Endothelial cell of hepatic sinusoid (primary cell): ENCODE measurements at regions not wholly inside any gene's neighbourhood (a gene's known extent, or its start where the extent isn't known, plus 50 kb on each side); places are given as distances from the start of the nearest gene placed in this dataset.

Experiments used
- in situ Hi-C: cut with HindIII; loops from 2 replicates; pipeline ENCODE4 v1.10.0; 2017; ENCODE audit warnings: low sequenced_read_pairs

GRCh38 chr5:8870349-8870958 is 675.4 kb downstream of the SEMA5A start:
- in situ Hi-C loops, result no loop called here

DNA sequence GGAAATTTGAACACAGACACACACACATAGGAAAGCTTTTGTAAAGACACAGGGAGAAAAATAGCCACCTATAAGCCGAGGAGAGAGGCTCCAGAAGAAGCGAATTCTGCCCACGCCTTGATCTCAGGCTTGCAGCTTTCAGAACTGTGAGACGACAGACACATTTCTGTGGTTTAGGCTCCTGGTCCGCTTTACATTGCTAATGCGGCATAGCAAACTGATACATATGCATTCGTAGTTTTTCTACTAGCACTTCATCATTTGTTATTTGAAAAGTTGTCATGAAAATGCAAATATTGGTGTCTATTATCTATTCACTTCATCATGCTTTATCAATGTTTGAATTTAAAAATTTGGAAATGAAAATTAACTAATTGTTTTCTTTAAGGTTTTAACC is 674.9 kb downstream of the SEMA5A start:
- in situ Hi-C loops, result no loop called here

DNA sequence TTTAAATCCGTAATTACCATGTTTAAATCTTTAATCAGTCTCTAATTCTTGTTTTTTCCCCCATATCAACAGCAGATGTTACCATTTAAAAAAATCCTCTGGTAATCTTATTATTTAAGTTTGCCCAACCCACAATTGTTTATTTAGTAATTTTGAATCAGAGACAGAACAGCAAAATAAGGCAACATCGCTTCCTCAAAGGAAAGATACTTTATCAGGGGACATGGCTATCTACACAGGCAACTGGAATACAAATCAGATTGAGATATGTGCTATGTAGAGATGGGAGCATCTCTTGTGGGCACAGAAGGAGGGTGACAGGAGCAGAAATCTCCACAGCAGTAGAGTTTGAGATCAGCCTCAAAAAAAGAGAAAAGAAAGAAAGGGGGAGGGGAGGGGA is 674.4 kb downstream of the SEMA5A start:
- in situ Hi-C loops, result no loop called here

GRCh38 chr5:8875722-8876121 is 670.2 kb downstream of the SEMA5A start:
- in situ Hi-C loops, result no loop called here

DNA sequence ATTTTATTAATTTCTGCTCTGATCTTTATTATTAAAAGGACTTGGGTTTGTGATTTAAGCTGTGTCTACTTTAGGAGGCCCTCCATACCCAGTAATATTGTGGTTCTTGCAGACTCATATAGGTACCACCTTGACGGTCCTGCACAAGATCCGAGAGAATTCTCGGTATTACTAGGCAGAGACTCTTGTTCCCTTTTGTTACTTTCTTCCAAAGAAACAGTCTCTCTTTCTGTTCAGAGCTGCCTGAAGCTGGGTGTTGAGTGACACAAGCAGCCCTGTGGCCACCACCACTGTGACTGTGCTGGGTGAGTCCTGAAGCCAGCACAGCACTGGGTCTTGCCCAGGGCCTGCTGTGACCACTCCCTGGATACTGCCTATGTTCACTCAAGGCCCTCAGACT is 666.6 kb downstream of the SEMA5A start:
- in situ Hi-C loops, result no loop called here

DNA sequence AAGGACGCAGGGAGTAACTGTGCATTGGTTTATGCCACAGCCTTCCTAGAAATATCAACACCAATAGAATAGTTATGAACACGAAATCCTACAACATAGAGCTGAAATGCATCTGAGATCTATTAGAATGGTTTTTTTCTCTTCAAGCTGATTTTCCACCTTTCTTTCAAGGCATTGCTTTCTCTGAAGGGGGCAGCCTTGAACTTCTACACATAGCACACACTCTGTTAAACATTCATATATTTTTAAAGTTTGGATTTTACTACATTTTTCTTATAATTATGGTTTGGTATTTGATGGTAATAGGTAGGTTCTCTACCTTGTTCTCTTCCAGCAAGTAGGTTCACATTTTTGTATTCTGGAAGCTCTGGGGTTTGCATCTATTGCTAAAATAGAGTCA is 661.8 kb downstream of the SEMA5A start:
- in situ Hi-C loops, result no loop called here

GRCh38 chr5:8892926-8893325 is 652.9 kb downstream of the SEMA5A start:
- in situ Hi-C loops, result no loop called here

- in situ Hi-C loops, result no loop called here
Observed at GRCh38 chr5:8894031-8894430, 651.8 kb downstream of the SEMA5A start.

DNA sequence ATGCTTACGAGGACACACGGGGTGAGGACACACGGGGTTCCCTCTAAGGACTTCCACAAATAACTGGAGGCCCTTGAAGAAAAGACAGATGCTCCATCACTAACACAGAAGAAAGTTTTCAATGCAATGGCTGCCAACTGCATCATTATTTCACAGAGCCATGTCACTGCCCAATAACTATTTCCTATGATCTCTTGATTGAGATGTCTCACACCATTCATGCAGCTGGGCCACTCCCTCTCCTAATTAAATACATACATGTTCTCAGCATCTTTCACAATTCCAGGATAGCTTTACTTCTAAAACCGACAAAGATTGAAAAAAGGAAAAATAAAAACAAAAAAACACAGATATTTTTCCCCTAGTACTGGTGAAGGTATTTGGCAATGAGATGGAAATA is 650.8 kb downstream of the SEMA5A start:
- in situ Hi-C loops, result no loop called here

- in situ Hi-C loops, result no loop called here
Observed at GRCh38 chr5:8895599-8895998, 650.3 kb downstream of the SEMA5A start.

DNA sequence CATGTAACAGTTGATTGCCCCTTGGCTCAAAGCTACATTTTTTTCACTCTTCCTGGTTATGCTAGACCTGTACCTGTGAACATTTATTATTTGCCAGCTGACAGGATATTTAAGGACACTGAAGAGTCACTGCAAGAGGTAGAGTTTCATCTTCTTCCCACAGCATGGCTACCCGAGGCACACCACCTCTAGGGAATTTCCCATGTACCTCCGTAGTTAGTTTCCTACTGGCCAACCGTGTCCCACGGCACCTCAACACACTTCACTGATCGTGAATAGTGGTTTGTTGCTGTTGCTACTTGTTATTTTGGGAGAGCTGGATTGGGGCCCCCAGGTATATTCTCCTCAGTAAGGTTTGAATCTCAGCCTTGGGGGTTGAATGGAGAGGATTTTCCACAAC is 648.6 kb downstream of the SEMA5A start:
- in situ Hi-C loops, result no loop called here

GRCh38 chr5:8905021-8905420 is 640.9 kb downstream of the SEMA5A start:
- in situ Hi-C loops, result no loop called here

DNA sequence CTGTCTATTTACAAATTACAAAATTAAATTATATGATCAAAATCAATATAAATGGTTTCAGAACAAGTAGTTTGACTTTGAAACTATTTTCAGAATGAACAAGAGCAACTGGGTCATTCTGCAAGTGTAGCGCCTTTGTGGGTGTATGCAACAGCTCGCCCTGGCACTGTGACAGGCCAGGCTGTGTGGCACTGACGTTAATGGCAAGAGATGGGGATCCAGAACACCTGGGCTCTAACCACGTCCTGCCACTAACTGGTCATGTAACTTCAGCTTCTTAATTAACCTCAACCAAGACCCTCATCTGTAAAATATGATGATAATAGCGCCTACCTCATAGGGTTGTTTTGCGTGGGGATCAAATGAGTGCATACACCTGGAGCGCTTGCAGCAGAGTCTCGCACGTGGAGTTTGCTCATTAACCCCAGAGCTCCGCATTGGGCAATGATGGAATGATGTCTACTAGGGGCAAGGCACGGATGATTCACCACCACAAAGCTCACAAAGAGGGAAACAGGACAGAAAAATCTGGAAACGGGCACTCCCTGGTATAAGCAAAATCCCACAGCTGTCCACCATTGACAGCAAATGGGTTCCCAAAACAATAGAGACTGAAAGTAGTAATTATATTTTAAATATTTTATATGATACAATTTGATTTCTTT is 639.4 kb downstream of the SEMA5A start:
- in situ Hi-C loops, result no loop called here

DNA sequence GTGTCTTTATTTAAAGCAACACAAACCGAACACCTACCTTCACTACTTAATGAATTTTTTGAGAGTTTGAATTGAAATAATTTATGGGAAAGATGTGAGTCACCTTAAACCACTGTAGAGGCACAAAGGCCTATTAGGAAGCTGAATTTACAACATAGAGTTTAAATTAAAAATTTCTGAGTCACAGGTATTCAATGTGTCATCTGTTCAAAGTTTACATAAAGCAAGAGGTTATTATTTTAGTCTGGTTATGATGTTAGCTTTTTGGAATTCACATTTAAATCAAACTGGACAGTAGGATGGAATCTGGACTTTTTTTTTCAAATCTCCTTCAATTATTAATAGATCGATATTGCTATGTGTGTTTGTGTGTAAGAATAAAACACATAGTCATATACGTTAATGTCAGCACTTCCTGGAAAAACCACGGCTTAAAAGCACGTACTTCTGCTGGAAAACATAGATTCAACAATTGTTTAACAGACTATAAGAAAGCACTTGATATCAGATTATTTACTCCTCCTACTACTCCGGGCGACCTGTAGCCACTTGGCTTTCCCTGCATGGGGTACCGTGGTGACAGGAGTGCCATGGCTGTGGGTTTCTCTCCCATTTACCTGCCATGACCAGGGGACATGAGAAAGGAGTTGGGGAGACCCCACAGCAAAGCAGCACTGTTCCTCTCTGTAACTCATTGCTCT is 638.6 kb downstream of the SEMA5A start:
- in situ Hi-C loops, result no loop called here

DNA sequence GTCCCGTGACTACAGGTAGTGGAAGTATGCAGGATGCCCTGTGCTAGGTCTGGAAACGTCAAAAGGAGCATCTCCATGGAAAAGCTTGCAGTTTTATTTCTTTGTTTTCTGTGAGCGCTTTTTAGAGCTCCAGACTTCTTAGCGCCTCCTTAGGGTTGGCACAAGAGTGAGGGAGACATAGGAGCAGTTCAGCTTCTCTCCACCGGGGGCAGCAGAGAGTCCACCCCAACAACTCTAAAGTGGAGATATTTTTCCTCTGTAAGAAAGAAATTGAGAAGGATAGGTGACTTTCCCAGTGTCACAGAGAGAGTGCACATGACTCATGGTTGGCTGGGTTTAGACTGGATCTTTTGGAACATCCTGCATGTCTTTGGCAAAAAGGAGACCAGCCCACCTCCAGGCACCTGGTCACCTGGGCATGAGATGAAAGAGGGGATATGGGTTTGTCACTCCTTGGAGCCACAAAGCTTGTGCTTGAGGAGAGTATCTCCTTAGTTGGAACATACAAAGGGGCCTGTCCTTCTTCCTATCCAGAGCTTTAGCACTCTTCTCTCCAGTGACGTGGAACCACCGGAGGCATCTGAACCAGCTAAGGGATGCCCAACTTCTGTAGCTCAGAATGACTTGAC is 637.7 kb downstream of the SEMA5A start:
- in situ Hi-C loops, result no loop called here

DNA sequence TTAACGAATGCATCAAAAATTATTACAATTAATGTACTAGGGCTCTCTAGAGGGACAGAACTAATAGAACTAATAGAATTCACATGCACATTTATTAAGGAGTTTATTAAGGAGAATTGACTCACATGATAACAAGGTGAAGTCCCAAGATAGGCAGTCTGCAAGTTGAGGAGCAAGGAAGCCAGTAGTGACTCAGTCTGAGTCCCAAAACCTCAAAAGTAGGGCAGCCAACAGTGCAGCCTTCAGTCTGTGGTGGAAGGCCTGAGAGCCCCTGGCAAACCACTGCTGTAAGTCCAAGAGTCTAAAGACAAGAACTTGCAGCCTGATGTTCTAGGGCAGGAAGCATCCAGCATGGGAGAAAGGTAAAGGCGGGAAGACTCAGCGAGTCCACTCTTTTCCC is 633.8 kb downstream of the SEMA5A start:
- in situ Hi-C loops, result no loop called here

DNA sequence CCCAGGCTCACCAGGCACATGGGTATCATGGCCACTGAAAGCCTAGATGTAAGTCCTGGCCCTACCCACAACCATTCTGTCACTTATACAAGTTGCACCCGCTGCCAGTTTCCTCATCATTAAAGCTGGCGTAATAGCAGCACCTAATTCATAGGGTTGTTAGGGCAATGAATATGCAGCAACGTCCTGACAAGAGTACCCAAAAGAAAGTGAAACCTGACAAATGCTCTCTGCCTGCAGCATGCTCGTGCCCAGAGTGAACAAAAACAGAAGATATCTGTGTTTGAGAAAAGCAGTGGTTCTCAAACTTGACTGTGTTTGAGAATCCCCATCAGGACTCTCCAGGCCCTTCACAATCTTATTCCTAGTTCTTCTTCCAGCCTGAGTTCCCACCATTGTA is 632.4 kb downstream of the SEMA5A start:
- in situ Hi-C loops, result no loop called here

- in situ Hi-C loops, result no loop called here
Observed at GRCh38 chr5:8919096-8919495, 626.8 kb downstream of the SEMA5A start.

- in situ Hi-C loops, result no loop called here
Observed at GRCh38 chr5:8923526-8923925, 622.3 kb downstream of the SEMA5A start.

GRCh38 chr5:8924054-8924793 is 621.7 kb downstream of the SEMA5A start:
- in situ Hi-C loops, result no loop called here

- in situ Hi-C loops, result no loop called here
Observed at GRCh38 chr5:8930021-8930420, 615.9 kb downstream of the SEMA5A start.
